Fibroblast of lung (primary cell): ENCODE measurements at regions not wholly inside any gene's neighbourhood (a gene's known extent, or its start where the extent isn't known, plus 50 kb on each side); places are given as distances from the start of the nearest gene placed in this dataset.

Experiments
- CTCF ChIP-seq, 2 donors: IDR thresholded peaks in 1 of 2; conservative IDR thresholded peaks in 1 of 2; 1 replicate in 1 of 2; 2 replicates in 1 of 2; pipeline ENCODE4 v1.5.1; 2011 to 2012; ENCODE audit warnings: low read length in 2 of 2, control low read depth in 1 of 2, inconsistent platforms in 1 of 2, low read depth in 1 of 2, mild to moderate bottlenecking in 1 of 2
- EZH2 ChIP-seq: IDR thresholded peaks from 2 replicates; pipeline ENCODE4 v1.5.1; 2012; ENCODE audit warnings: low read length, control low read depth, mild to moderate bottlenecking; ENCODE audit errors: missing control alignments

GRCh38 chr18:72180689-72181088, 363.5 kb downstream of the CBLN2 start:
- TF ChIP-seq CTCF (conservative IDR thresholded peaks at IDR 0.05 in 1 of 2, IDR thresholded peaks at IDR 0.05 in 1 of 2; ENCODE audit: low read depth in 1 of 2, low read length in 2 of 2) (no peak), EZH2 (no peak)
